Mesenchymal stem cell (in vitro differentiated cells and primary cell): ENCODE measurements at regions not wholly inside any gene's neighbourhood (a gene's known extent, or its start where the extent isn't known, plus 50 kb on each side); places are given as distances from the start of the nearest gene placed in this dataset.
A peak's percentile ranks its signal among the peaks of the same experiment; 100 is the strongest.

Experiments used
- DNase-seq: peaks from one replicate; pipeline ENCODE4 v3.0.0-alpha.2; 2013
- H2AFZ ChIP-seq: one replicate; pipeline ENCODE4 v1.6.1; 2013; ENCODE audit warnings: low read depth, mild to moderate bottlenecking, control low read depth, inconsistent platforms, low read length, moderate library complexity
- H2AK5ac ChIP-seq: 2 replicates; pipeline ENCODE4 v1.6.1; 2013; ENCODE audit warnings: low read length, moderate library complexity, mild to moderate bottlenecking, inconsistent platforms; ENCODE audit not compliant: severe bottlenecking
- H2BK120ac ChIP-seq: one replicate; pipeline ENCODE4 v1.6.1; 2013; ENCODE audit warnings: low read depth, mild to moderate bottlenecking, inconsistent platforms, low read length, moderate library complexity
- H2BK12ac ChIP-seq, 2 experiments: one replicate each; pipeline ENCODE4 v1.6.1; 2013; ENCODE audit warnings: inconsistent platforms in 2 of 2, low read length in 2 of 2, mild to moderate bottlenecking in 2 of 2, moderate library complexity in 2 of 2, control low read depth in 1 of 2
- H2BK15ac ChIP-seq: one replicate; pipeline ENCODE4 v1.6.1; 2013; ENCODE audit warnings: mild to moderate bottlenecking, low read depth, inconsistent platforms; ENCODE audit not compliant: poor library complexity, severe bottlenecking
- H2BK5ac ChIP-seq: 2 replicates; pipeline ENCODE4 v1.6.1; 2013; ENCODE audit warnings: low read depth, mild to moderate bottlenecking, low read length, control low read depth, inconsistent platforms; ENCODE audit not compliant: poor library complexity, severe bottlenecking
- H3K14ac ChIP-seq, 2 experiments: one replicate each; pipeline ENCODE4 v1.6.1; 2013; ENCODE audit warnings: inconsistent platforms in 2 of 2, low read length in 2 of 2, control low read depth in 1 of 2, mild to moderate bottlenecking in 1 of 2, moderate library complexity in 1 of 2
- H3K18ac ChIP-seq, 2 experiments: one replicate each; pipeline ENCODE4 v1.6.1; 2013; ENCODE audit warnings: inconsistent platforms in 2 of 2, low read length in 2 of 2, control low read depth in 1 of 2, low read depth in 1 of 2, mild to moderate bottlenecking in 1 of 2
- H3K23ac ChIP-seq, 2 experiments: one replicate each; pipeline ENCODE4 v1.6.1; 2013; ENCODE audit warnings: inconsistent platforms in 2 of 2, low read length in 2 of 2, mild to moderate bottlenecking in 2 of 2, moderate library complexity in 2 of 2, control low read depth in 1 of 2
- H3K27ac ChIP-seq: 2 replicates; pipeline ENCODE4 v1.5.1; 2013; ENCODE audit warnings: mild to moderate bottlenecking, moderate library complexity, low read length, control low read depth, inconsistent platforms; ENCODE audit not compliant: poor library complexity, severe bottlenecking
- H3K27me3 ChIP-seq, 2 experiments: 2 replicates each; pipeline versions ENCODE4 v1.6.1 to v1.7.0; 2013; ENCODE audit warnings: low read length in 2 of 2, mild to moderate bottlenecking in 2 of 2, moderate library complexity in 2 of 2, control low read depth in 1 of 2, inconsistent platforms in 1 of 2; ENCODE audit not compliant: control insufficient read depth in 1 of 2, insufficient read depth in 1 of 2
- H3K36me3 ChIP-seq, 2 experiments: 2 replicates each; pipeline versions ENCODE4 v1.6.1 to v1.7.0; 2013; ENCODE audit warnings: low read length in 2 of 2, control low read depth in 1 of 2, inconsistent platforms in 1 of 2, low read depth in 1 of 2, mild to moderate bottlenecking in 1 of 2; ENCODE audit not compliant: insufficient read depth in 2 of 2, control insufficient read depth in 1 of 2
- H3K4ac ChIP-seq, 2 experiments: one replicate each; pipeline ENCODE4 v1.6.1; 2013; ENCODE audit warnings: inconsistent platforms in 2 of 2, low read length in 2 of 2, mild to moderate bottlenecking in 2 of 2, moderate library complexity in 2 of 2, control low read depth in 1 of 2, low read depth in 1 of 2
- H3K4me1 ChIP-seq: 2 replicates; pipeline ENCODE4 v1.6.1; 2013; ENCODE audit warnings: low read depth, low read length, control low read depth; ENCODE audit not compliant: control insufficient read depth, insufficient read depth
- H3K4me2 ChIP-seq: 2 replicates; pipeline ENCODE4 v1.6.1; 2013; ENCODE audit warnings: low read length, mild to moderate bottlenecking, inconsistent platforms; ENCODE audit not compliant: poor library complexity, severe bottlenecking
- H3K4me3 ChIP-seq, 2 experiments: 2 replicates each; pipeline versions ENCODE4 v1.5.1 to v1.7.0; 2013; ENCODE audit warnings: low read length in 2 of 2, mild to moderate bottlenecking in 2 of 2, control low read depth in 1 of 2, low read depth in 1 of 2; ENCODE audit not compliant: insufficient read depth in 1 of 2
- H3K79me1 ChIP-seq: replicated peaks from 2 replicates; pipeline ENCODE4 v1.6.1; 2013; ENCODE audit warnings: mild to moderate bottlenecking, control low read depth, low read length, inconsistent platforms; ENCODE audit not compliant: poor library complexity, severe bottlenecking
- H3K9ac ChIP-seq: 2 replicates; pipeline ENCODE4 v1.7.0; 2013; ENCODE audit warnings: mild to moderate bottlenecking, low read length, moderate library complexity
- H3K9me3 ChIP-seq: 2 replicates; pipeline ENCODE4 v1.7.0; 2013; ENCODE audit warnings: mild to moderate bottlenecking, low read length; ENCODE audit not compliant: control insufficient read depth
- H4K8ac ChIP-seq: one replicate; pipeline ENCODE4 v1.6.1; 2013; ENCODE audit warnings: inconsistent platforms, mild to moderate bottlenecking, low read length, moderate library complexity
- H4K91ac ChIP-seq: one replicate; pipeline ENCODE4 v1.6.1; 2013; ENCODE audit warnings: mild to moderate bottlenecking, low read length, inconsistent platforms
- WGBS: methylation state at CpG from one replicate; pipeline ENCODE4 v1.1.7; 2013; ENCODE audit warnings: mixed read lengths; 5-methylcytosine and 5-hydroxymethylcytosine counted together

DNA sequence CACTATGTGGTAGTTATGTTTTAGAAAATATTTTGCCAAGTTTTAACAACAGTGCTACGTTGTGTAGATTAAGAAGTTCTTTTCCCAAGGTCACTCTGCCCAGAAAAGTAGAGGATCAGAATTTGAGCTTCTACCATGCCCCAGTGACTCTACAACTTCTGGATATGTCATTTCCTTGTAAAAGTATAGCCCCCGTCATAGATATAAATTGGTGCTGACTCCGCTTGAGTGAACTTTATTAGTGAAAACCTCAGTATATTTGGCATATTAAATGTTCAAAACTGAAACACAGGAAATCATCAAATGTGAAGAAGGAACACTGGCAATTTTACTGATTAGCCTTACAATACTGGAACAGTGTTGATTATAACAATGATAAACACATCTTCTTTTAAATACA is 256.7 kb upstream of the UBE2E3 start:
- H3K18ac ChIP-seq, result no peak overlapping the region
- no peak overlapping the region for H3K23ac ChIP-seq
- no peak for DNase-seq
- H2AK5ac ChIP-seq, result no peak overlapping the region
- no peak overlapping the region for H2AFZ ChIP-seq
- H3K4me2 ChIP-seq, result no peak overlapping the region
- WGBS, result 100% methylated on average over 3 of the region's 3 CpGs
- no peak overlapping the region for H3K14ac ChIP-seq
- no peak overlapping the region for H3K4ac ChIP-seq
- no peak overlapping the region for H4K8ac ChIP-seq
- no peak overlapping the region for H3K9ac ChIP-seq
- H3K4me1 ChIP-seq, result no peaks in the 10 kb centered on the region
- no peak overlapping the region for H3K27ac ChIP-seq
- H2BK120ac ChIP-seq, result no peak overlapping the region
- no peak overlapping the region for H2BK12ac ChIP-seq
- no peak overlapping the region for H4K91ac ChIP-seq
- no peak overlapping the region for H3K4me3 ChIP-seq
- H3K9me3 ChIP-seq, result no peaks in the 10 kb centered on the region
- no peak overlapping the region for H2BK5ac ChIP-seq
- H3K36me3 ChIP-seq, result no peaks in the 10 kb centered on the region
- no peaks in the 10 kb centered on the region for H3K79me1 ChIP-seq
- no peak overlapping the region for H2BK15ac ChIP-seq
- H3K27me3 ChIP-seq, result peaks cover 0 to 5% of the 10 kb centered on the region in 2 experiments

DNA sequence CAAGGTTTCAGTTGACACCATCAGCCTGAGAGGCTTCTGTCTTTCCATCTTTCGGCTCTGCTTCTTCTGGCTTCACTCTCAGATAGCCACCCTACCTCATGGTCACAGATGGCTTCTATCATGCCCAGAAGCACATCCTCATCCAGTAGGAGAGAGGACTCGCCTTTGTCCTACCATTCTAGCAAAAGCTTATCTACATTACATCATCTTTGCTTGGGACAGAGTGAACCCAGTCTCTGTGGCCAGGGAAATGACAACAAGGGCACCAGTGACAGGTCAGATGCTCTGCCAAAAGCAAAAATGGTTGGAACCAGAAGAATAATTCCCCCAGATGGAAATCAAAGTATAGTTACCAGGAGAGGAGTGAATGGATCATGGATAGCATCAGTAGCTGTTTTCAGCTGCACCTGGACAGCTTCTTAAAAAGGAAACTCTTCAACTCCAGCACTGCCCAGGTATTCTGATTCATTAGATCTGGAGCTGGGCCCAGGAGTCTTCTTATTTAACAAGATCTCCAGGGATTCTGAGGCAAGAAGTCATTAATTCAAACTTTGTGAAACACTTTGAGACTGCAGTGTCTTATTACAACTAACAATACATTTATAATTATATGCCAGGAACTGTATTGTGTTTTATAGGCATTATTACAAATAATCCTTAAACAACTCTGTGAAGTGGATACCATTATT is 257.7 kb upstream of the UBE2E3 start:
- Histone ChIP-seq H4K91ac (no peak overlapping the region), H3K4me2 (no peak overlapping the region), H2AK5ac (no peak overlapping the region), H3K14ac (no peak overlapping the region), H3K23ac (no peak overlapping the region), H3K18ac (peak overlapping the region in 1 of 2 experiments; percentile 19), H3K9ac (no peak overlapping the region), H3K36me3 (no peaks in the 10 kb centered on the region), H3K9me3 (no peaks in the 10 kb centered on the region), H2BK12ac (no peak overlapping the region), H3K4ac (no peak overlapping the region), H2AFZ (no peak overlapping the region), H3K79me1 (no peaks in the 10 kb centered on the region), H4K8ac (no peak overlapping the region), H2BK15ac (no peak overlapping the region), H3K4me1 (no peaks in the 10 kb centered on the region), H2BK120ac (no peak overlapping the region), H3K4me3 (no peak overlapping the region), H3K27ac (no peak overlapping the region), H2BK5ac (no peak overlapping the region), H3K27me3 (peaks cover 0 to 5% of the 10 kb centered on the region in 2 experiments)
- DNase-seq, result no peak
- WGBS, result 100% methylated on average over 2 of the region's 2 CpGs

DNA sequence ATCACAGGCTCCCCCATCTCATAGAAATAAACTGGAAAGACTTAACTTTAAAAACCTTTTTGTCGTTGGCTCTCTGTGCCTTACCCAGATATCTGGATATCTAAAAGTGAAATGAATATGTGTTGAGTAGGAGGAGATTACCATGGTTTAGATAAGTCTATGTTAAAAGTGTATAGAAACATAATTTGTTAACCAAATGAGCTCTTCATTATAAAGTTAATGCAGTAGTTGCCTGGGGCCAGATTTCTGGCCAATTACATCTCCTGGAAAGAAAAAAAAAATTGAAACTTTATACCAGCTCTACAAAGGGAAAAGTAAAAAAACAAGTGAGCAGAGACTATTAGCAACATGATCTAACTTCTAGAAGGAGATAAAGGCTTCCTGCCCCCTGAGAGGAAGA is 259.6 kb upstream of the UBE2E3 start:
- Histone ChIP-seq H3K79me1 (no peaks in the 10 kb centered on the region), H3K4me1 (no peaks in the 10 kb centered on the region), H3K27ac (no peak overlapping the region), H2BK12ac (no peak overlapping the region), H3K4me3 (no peak overlapping the region), H3K9ac (no peak overlapping the region), H2AK5ac (no peak overlapping the region), H3K23ac (no peak overlapping the region), H3K18ac (no peak overlapping the region), H3K14ac (no peak overlapping the region), H3K9me3 (no peaks in the 10 kb centered on the region), H2BK15ac (no peak overlapping the region), H4K8ac (no peak overlapping the region), H2AFZ (no peak overlapping the region), H2BK120ac (no peak overlapping the region), H3K27me3 (peaks cover 0 to 5% of the 10 kb centered on the region in 2 experiments), H3K4me2 (no peak overlapping the region), H2BK5ac (no peak overlapping the region), H3K36me3 (no peaks in the 10 kb centered on the region), H3K4ac (no peak overlapping the region), H4K91ac (no peak overlapping the region)
- no peak for DNase-seq
- WGBS, result 100% methylated on average over 1 of the region's 1 CpG

DNA sequence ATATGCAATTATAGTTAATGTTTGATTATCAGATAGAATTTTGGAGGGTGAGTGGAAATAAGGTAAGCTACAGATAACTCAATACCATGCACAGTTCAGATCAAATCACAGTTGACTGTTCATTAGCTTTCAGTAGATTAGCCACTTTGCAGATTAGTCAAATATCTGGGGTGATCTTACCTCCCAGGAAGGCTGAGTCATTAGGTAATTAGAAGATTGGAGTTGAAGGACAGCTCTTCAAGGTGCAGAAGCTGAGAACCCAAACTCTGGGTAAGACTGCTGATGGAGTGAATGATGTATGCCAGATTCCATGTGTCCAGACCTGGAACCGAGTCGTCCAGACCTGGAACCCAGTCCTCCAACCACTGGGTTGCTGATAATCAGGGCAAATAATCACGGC is 262.8 kb upstream of the UBE2E3 start:
- DNase-seq, result no peak
- Histone ChIP-seq H3K23ac (no peak overlapping the region), H4K91ac (no peak overlapping the region), H2AK5ac (no peak overlapping the region), H2BK15ac (no peak overlapping the region), H3K4me2 (no peak overlapping the region), H2AFZ (no peak overlapping the region), H2BK120ac (no peak overlapping the region), H3K36me3 (no peaks in the 10 kb centered on the region), H3K14ac (no peak overlapping the region), H3K9me3 (peaks cover 7% of the 10 kb centered on the region), H2BK5ac (no peak overlapping the region), H3K79me1 (no peaks in the 10 kb centered on the region), H2BK12ac (no peak overlapping the region), H3K4ac (no peak overlapping the region), H3K27me3 (peaks cover 0 to 5% of the 10 kb centered on the region in 2 experiments), H3K18ac (no peak overlapping the region), H4K8ac (no peak overlapping the region), H3K9ac (no peak overlapping the region), H3K27ac (no peak overlapping the region), H3K4me3 (no peak overlapping the region), H3K4me1 (no peaks in the 10 kb centered on the region)
- WGBS, result 100% methylated on average over 3 of the region's 3 CpGs
